ENCODE measurements at regions not wholly inside any gene's neighbourhood (a gene's known extent, or its start where the extent isn't known, plus 50 kb on each side); places are given as distances from the start of the nearest gene placed in this dataset.
"Not testable (repeated sequence)": the region's sequence is repeated elsewhere in the genome, so short reads cannot be mapped to it uniquely, and the experiment has no call there.

- in situ Hi-C loops (cut with HindIII; ENCODE audit: low sequenced_read_pairs) = no loop called here
- DNase-seq (ENCODE audit: low read depth) = no peak
- H3K4me3 ChIP-seq (ENCODE audit: low read depth, low read length) = no peak overlapping the region
- no peak for TF ChIP-seq CTCF (IDR thresholded peaks at IDR 0.05; ENCODE audit: low read depth, low read length, missing control alignments)
These were observed 65.8 kb upstream of the CACUL1 start for GRCh38 chr10:118820326-118821116.

GRCh38 chr10:118823256-118823907, 68.6 kb upstream of the CACUL1 start:
- no peak for DNase-seq (ENCODE audit: low read depth)
- in situ Hi-C loops (cut with HindIII; ENCODE audit: low sequenced_read_pairs) = no loop called here
- no peak overlapping the region for H3K4me3 ChIP-seq (ENCODE audit: low read depth, low read length)
- TF ChIP-seq CTCF (IDR thresholded peaks at IDR 0.05; ENCODE audit: low read depth, low read length, missing control alignments) = no peak

- in situ Hi-C loops (cut with HindIII; ENCODE audit: low sequenced_read_pairs) = no loop called here
- H3K4me3 ChIP-seq (ENCODE audit: low read depth, low read length) = no peak overlapping the region
- no peak for DNase-seq (ENCODE audit: low read depth)
- TF ChIP-seq CTCF (IDR thresholded peaks at IDR 0.05; ENCODE audit: low read depth, low read length, missing control alignments) = no peak
These were observed 72.3 kb upstream of the CACUL1 start for GRCh38 chr10:118827053-118827452.

GRCh38 chr10:118827466-118828155, 72.8 kb upstream of the CACUL1 start:
- TF ChIP-seq CTCF (IDR thresholded peaks at IDR 0.05; ENCODE audit: low read depth, low read length, missing control alignments) = peak; percentile 24
- in situ Hi-C loops (cut with HindIII; ENCODE audit: low sequenced_read_pairs) = no loop called here
- H3K4me3 ChIP-seq (ENCODE audit: low read depth, low read length) = no peak overlapping the region
- DNase-seq (ENCODE audit: low read depth) = no peak

- H3K4me3 ChIP-seq (ENCODE audit: low read depth, low read length) = no peak overlapping the region
- in situ Hi-C loops (cut with HindIII; ENCODE audit: low sequenced_read_pairs) = no loop called here
- no peak for DNase-seq (ENCODE audit: low read depth)
- TF ChIP-seq CTCF (IDR thresholded peaks at IDR 0.05; ENCODE audit: low read depth, low read length, missing control alignments) = no peak
These were observed 77.5 kb upstream of the CACUL1 start for GRCh38 chr10:118832241-118832651.

GRCh38 chr10:118834370-118834769, 79.6 kb upstream of the CACUL1 start:
- H3K4me3 ChIP-seq (ENCODE audit: low read depth, low read length); in situ Hi-C loops (cut with HindIII; ENCODE audit: low sequenced_read_pairs); DNase-seq (ENCODE audit: low read depth): not testable (repeated sequence)

All from astrocyte of the cerebellum (primary cell).